ENCODE measurements at regions not wholly inside any gene's neighbourhood (a gene's known extent, or its start where the extent isn't known, plus 50 kb on each side); places are given as distances from the start of the nearest gene placed in this dataset.
A peak's percentile ranks its signal among the peaks of the same experiment; 100 is the strongest.

DNA sequence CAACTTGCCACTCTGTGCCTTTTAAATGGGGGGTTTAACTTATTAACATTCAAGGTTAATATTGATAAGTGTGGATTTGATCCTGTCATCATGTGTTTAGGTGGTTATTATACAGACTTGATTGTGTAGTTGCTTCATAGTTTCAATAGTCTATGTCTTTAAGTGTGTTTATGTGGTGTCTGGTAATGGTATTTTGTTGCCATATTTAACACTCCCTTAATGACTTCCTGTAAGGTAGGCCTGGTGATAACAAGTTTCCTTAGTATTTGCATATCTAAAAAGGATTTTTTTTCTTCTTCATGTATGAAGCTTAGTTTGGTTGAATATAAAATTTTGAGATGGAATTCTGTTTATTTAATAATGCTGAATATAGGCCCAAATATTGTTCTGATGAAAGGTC, 506.0 kb upstream of the ZNF462 start:
- no peak for DNase-seq

DNA sequence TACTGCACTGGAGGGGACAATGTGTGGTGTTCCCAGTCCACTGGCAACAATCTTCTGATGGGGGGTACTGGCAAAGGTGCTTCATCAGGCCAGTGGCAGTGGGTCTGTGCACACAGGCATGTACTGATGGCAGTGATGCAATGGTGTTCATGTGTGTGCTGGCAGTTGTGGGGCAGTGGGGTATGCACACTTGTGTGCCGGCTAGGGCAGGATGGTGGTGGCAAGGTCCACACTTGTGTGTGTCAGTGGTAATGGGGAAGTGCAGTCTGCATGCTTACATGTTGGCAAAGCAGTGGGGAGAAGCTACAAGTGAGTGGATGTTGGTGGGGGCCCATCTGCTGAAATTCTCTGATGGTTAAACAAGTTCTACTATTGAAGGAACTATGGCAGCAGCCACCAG, 504.6 kb upstream of the ZNF462 start:
- no peak for DNase-seq

DNA sequence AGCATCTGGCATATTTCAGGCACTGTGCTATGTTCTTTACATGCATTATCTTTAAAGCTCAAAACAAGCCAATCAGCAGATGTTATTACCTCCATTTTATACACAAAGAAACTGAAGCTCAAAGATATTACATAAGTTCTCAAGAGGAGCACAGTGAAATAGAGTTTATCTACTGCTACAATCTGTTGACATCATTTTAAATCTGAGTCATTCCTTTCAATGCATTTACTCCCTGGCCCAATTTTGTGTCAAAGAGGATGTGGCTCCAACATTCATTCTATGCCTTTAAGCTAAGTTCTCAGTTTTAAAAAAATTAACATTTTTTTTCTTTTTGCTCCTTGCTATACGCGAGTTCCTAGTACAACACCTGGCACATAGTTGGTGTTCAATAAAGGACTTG, 486.3 kb upstream of the ZNF462 start:
- no peak for DNase-seq

DNA sequence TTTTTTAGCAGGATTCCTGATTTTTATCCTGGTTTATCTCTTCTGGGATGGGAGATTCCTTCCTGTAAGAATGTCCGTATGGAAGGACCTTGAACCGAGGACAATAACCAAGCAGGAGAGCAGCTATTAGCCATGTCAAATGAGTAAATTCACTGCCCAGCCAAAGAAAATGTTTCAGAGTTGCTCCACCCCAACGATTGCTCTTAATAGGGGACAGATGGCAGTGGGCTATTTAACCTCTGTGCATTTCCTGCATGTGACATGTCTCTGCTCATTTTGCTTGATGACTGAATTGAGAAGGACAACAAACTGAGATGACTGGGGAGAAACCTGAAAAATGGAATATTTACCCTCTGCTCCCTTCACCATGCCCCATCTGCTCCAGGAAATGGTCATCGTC, 479.9 kb upstream of the ZNF462 start:
- DNase-seq, result peak; percentile 57

DNA sequence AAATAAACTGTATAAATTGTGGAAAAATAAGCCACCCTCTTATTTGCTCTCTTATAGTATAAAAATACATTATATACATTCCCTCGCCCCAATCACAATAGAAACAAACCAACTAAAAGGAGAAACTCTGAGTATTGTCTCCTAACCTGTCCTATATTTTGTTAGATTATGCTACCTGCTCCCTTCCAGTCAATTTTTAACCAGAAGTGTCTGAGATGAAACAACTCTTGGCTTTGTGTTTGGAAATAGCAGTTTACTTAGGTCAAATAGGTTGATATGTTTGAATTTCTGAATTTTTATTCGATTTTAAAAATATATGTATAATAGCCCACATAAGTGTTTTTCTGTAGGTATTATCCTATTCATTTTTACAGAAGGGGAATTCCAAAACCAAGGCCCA, 475.0 kb upstream of the ZNF462 start:
- no peak for DNase-seq

DNA sequence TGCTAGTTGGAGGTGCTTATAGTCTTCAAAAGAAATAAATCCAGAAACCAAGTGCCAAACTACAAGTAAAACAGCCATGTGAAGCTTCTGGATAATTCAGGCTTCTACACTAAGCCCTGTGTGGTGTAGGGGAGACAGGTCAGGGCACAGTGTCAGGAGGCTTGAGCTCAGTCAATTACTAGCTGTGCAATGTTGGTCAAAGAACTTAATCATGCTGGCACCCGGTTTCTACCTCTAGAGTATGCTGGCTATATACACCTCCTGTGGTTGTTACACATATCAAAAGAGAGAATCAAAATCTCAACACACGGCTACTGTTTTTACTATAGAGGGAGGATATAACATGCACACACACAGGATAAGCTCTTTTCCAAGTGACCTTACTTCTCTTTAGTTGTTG, 469.7 kb upstream of the ZNF462 start:
- DNase-seq, result no peak

DNA sequence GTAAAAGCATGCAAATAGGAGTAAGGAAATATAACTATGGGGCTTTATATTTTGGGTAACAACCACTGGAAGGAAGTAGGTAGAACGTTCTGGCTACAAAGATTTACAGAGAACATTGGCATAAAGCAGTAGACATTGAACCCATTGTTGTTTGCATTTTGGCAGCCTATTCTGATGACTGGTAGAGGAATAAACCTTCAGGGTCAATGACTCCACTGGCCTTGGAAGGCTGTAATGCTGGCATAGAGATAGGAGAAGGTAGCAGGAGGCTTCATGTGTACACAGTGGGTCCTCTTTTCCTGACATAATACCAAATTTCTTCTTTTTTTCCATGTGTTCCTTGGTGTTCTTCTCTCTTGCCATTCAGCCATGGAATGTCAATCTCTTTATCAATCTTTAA, 462.8 kb upstream of the ZNF462 start:
- DNase-seq, result no peak

DNA sequence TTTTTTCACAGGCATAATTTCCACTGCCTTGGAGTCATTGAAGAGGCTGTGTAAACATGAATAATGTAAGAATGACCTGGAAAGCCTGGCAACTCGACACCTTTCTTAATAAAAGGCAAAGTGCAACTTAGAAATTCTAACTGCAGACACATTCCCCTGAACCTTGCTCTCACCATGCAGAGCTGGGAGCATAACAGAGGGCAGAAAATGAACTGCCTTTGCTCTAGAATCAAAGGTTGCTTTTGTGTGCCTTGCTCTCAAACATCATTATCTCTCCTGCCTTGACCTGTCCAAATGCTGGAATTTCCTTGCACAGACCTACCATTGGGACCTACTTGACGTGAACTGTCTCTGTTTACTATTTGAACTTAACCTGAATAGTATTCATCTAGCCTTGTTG, 462.0 kb upstream of the ZNF462 start:
- DNase-seq, result no peak

DNA sequence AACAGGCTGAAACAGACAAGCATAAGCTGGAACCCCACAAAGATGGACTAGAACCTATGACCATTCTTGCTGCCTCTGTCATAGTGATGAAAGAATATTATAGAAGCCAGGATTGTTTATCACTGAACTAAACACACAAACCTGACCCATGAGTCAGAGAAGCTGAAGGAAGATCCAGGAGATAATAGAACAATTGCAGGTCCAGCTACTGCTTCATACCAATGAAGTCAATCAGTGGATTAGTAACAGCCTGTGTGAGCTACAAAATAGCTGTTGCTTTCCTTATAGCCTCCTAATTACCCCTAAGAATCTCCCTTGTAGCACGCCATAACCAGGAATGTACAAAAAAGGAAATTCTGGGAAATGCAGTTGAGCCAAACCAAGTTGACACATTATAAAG, 459.9 kb upstream of the ZNF462 start:
- DNase-seq, result peak; percentile 16

DNA sequence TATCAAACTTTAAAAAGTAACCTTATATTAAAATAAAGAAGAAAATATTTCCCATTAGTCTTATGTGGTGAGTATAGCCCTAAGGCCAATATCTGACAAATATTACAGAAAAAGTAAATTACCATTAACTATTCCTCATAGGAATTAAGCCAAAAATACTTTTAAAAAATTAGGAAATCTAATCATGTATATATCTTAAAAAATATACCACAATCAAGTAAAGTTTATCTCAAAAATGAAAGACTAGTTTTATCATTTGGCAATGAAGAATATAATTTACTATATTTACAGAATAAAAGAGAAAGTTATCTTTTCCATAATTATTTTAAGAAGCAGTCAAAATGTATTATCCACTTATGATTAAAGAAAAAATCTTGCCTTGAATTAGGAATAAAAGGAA, 458.8 kb upstream of the ZNF462 start:
- DNase-seq, result no peak

DNA sequence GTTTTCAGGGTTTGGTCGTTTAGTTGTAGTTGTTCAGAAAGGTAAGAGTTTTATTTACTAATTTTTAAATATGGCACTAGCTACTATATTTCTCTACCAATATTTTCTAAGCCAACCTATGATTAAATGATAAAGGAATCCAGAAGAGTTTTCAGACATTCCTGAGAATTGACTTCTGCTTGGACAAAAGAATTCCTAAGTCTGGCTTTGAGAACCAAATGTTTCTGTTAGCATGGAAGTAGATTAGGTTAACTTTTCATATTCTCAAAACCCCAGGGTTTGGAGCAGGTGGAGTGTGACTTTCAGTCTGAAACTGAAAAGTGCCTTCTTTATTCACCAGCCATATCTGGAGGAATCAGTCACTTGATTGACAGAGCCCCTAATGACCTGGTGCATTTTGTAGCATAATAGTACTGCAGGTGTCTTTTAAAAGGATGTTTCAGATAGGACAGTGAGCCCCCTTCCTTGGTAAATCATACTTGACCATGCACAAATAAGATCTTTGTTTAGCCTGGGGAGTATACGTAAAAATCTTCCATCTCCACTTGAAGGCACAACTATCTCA, 457.0 kb upstream of the ZNF462 start:
- no peak for DNase-seq

DNA sequence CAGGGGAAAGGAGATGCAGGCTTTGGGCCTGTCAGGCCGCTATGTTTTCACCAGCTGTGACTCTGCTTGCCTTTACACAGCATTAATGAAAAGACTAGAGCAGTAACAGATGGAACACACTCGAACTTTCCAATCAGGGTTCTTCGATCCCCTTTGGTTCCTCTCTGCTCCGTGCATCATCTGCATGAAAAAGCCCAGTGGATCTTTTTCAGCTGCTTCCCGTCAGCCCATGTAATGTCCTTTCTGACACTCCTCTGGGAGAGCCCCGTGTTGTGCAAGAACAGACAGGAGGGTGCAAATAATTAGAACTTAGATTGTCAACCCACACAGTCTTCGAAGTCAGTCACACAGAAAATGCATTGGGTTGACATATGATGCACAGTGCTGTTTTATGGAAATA, 448.9 kb upstream of the ZNF462 start:
- DNase-seq, result peak; percentile 11

DNA sequence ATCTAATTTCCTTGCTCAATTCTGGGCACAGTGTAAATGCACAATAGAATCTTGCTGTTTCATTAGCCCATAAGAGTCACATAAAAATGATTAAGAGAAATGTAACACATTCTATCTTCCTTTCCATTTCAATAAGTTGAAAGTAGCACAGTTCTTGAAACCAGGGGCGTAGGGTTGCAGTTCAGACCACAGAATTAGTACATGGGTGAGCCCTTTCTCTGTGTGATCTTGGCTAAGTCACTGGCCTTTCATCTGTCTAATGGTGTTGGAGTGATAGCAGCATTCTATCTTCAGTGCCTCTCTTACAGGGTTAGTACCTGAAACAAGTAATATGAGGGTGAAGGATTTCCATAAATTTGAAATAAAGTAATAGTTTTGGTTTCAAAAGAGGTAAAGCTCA, 445.3 kb upstream of the ZNF462 start:
- no peak for DNase-seq

DNA sequence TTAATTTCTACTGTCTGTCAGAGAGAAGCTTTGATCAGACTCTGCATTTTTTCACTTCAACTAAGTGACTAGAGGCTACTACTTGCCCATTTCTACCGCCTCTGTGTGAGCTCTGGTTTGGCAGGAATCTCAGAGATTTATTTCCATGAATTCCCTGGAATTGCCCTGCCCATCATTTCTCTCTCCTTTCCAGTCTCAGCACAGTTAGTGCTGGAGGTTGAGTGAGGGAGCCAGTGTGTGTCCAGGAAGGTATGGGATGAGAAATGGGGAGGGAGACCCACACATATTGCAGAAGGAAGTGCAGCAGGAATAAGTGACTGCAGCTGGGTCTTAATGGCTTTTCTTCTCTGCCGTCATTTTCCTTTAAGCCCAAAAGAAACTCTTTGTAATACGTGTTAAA, 443.1 kb upstream of the ZNF462 start:
- no peak for DNase-seq

DNA sequence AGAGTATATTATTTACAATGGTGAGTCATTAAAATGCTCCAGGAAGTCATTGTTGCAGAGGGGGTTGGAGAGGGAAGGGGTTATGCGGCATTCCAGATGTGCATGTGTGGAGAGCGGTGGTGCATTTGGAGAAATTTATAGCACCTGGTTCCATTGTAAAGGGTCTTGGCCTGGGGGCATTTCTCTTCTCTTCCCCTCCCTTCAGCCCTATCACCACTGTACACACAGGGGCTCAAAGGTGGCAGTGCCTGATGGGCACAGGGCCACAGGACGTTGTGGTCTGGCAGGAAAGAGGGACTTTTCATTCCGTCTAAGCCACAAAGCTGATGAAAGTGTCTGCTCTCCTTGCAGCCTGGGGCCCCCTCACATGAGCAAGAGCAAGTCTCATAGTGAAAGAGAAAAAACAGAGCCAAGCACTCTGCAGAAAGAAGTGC, 442.4 kb upstream of the ZNF462 start:
- DNase-seq, result no peak

DNA sequence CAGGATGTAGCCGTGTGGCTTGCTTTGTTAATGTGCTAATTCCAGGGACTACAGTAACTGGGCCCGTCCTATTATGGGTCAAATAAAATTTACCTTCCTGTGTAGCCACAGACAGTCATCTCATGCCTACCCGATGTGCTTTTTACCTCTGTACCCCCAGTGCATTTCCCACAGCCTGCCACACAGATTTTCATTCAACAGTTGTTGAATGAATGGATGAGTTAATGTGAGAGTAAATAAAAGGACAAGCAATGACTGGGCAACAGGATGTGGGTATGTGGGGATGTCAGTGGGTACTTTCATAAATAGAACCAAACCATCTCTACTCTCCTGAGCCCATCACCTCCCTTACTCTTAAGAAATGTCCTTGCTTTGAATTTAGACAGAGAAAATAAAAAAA, 441.2 kb upstream of the ZNF462 start:
- DNase-seq, result no peak

DNA sequence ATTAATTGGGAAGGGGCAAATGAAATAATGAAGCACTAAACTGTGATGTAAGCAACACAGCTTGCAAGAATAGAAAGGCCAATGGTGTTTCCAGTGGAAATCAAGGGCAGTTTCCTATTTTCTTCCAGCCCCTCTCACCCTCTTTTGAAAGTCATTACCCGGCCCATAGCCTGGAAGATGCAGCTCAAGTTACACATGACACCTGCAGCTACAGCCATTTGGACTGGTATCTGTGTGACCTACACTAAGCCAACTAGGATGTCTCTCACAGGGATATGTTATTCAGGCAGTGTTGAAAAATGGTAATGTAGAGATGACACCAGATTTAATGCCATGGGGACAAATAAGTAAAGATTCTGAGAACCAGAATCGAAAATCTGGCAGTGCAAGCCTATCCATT, 439.4 kb upstream of the ZNF462 start:
- no peak for DNase-seq

DNA sequence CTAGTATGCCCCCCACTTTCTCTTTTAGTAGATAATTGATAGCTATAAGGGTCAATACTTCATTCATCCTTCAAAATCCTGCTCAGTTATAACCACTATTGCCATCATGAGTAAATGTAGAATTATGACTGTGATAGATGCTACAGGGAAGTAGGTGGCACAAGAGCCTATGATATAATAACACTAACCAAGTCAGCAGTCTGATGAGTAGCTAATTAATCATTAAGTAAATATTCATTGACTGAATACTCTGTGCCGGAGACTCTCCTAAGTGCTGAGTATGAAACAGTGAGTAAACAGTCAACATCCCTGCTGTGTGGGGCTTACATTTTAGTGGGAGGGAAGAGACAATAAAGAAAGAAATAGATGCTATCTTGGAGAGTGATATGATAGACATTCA, 430.3 kb upstream of the ZNF462 start:
- DNase-seq, result no peak

DNA sequence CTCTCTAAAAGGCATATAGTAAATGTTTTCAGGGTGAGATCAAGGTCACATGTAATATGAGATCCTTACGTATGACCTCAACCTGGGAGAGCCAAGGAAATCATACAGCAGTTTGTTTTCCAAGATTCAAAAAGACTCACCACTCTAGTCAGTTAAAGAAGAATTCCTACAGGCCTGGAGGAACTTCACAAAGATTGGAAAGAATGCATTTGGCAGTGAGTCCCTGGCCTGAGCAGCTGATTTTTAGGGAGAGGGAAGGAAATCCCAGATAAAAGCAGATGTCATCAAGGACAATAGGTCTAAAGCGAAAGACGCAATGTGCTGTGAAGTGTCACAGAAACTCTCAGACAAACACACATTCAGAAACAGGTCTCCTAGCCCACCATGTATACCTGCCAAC, 424.0 kb upstream of the ZNF462 start:
- DNase-seq, result no peak

DNA sequence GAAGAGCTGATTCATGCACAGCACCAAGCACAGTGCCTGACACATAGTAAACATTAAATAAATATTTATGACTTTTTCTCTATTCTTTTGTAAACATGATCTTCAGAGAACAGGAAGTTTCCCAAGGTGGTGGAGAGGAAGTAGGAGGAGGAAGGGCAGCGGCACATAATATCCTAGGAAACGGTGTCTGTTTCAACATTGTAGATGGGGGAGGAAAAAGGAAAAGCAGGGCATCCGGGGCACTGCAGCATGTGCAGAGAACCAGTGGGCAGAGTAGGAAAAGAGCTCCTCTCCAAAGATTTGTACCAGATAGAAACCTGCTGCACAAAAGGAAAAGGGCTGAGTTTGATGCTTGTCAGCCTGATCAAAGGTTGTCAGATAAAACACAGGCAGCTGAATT, 421.7 kb upstream of the ZNF462 start:
- no peak for DNase-seq

DNA sequence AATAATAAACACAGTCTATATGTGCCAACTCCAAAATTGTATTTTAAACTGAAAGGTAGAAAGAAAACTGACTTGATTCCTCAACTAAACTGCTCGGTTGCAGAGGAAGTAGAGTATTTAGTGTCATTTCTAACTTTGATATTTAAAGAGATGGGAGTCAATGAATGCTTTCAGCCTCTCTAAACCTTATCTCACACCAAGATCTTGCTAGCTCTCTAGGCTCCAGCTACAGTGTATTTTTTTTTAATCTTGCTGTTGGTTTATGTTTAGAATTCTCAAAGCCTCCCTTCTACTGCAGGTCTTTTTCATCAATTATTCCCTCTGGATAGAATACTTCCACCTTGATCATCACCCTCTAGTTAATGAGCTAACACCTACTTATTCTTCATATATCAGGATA, 419.4 kb upstream of the ZNF462 start:
- no peak for DNase-seq

DNA sequence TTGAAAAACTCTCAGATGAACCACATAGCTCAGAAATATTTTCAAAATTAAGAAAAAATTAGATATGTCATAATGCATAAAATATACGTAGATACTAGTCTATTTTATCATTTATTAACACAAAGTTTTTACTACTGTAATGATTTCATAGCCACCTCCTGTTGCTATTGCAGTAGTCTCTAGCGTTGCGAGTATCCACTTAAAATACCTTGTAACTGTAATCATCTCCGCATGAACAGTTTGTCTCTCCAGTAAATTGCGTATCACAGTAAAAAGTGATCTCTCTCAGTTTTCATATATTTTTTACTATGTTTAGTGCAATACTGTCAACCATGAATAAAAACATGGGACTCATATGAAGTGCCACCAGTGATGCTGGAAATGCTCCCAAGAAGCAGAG, 417.9 kb upstream of the ZNF462 start:
- no peak for DNase-seq

DNA sequence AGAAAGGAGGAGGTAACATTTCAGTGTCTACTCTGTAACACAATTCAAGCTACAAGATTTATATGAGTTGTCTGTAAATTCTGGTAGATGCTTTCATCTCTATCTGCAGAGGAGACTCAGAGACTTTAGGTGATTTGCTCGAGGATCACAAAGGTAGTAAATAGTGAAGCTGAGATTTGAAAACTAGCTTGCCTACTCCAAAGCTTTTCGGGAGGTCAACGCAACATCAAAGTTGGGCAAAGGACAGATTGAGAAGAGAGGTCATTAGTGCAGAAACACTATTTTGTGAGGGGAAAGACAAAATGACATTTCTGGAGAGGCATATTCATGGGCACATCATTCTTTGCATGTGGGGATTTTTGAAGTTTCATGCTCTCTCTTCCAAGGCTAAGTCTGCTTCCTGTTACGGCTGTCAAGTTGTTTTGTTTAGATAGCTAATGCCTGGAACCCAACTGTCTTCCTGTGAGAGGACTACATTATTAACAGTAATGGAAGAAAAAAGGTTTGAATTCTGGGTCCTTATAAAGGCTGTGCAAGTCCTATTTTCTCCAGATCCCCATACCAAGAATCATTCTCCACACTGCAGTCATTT, 413.5 kb upstream of the ZNF462 start:
- no peak for DNase-seq

DNA sequence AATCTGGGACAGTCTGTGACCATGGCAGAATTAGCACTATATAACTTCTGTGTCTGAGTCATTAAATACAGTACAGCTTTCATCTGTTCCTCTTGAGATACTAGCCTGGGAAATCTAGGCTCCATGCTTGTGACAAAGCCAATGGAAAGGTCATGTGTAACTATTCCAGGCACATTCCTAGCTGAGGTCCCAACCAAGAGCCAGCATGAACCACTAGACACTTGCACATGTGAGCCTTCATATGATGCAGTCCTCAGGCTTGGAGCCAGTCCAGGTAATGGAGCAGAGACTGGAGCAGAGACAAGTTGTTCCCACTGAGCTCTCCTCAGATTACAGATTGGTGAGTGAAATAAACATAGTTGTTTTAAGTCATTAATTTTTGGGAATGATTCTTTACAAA, 412.4 kb upstream of the ZNF462 start:
- DNase-seq, result peak; percentile 1

DNA sequence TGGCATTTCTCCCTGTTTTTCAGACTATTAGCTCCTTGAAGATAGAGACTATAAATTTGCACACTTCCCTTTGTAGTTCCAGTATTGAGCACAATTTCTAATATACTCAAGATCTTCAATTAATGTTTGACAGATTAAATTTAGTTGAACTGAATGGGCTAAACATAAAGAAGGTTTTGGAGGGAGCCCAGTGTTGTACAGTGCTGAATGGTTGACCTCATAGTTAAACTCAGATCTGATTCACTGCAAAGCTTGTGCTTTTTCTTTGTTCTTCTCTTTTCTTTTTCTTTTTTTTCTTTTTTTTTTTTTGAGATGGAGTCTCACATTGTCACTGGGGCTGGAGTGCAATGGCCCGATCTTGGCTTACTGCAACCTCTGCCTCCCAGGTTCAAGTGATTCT, 411.7 kb upstream of the ZNF462 start:
- no peak for DNase-seq

DNA sequence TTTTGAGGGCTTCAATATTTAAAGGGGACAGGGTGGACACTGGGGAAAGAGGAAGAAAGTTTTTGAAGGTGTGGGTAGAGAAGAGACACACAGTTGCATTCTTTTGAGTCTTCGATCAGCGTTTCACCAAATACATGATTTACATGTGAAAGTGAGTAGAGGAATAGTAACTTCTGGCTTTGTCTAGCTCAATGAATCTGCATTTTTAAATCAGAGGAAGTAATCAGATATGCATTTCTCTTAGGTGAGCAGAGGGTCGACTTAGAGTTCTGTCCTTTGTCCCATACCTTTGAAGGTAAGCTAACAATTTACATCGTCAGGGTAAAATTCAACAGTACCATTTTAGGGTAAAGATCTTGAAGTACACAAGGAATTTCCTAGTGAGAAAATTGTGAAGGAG, 406.4 kb upstream of the ZNF462 start:
- no peak for DNase-seq
